GM21423 (cell line): ENCODE measurements at regions not wholly inside any gene's neighbourhood (a gene's known extent, or its start where the extent isn't known, plus 50 kb on each side); places are given as distances from the start of the nearest gene placed in this dataset.

Experiments used
- ATAC-seq: cut with Tn5 transposase; IDR thresholded peaks from one replicate; pipeline ENCODE4 v1.9.1; 2021; ENCODE audit warnings: mild to moderate bottlenecking, moderate library complexity; ENCODE audit not compliant: unreplicated experiment

GRCh38 chr2:129881786-129882396 is 97.6 kb upstream of the RAB6C start:
- no peak for ATAC-seq

GRCh38 chr2:129882476-129882875 is 97.0 kb upstream of the RAB6C start:
- ATAC-seq: no peak

DNA sequence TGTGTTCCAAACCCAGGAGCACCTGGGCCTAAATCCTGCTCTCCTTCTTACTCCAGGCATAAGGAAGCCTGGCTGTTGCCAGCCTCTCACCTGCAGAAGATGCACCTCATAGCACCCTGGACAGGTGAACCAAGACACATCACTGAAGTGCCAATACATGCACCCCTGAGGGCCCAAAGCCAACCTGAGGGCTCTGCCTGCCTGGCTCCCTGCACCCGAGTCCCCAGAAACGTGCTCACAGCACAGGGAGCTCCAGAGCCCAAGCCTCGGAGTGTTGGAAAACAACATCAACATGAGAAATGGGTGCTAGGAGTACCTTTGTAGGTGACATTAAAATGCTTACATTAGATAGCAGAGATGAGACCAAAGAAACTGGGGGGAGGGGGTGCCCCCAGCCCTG is 96.3 kb upstream of the RAB6C start:
- no peak for ATAC-seq

GRCh38 chr2:129884221-129884786 is 95.2 kb upstream of the RAB6C start:
- ATAC-seq: no peak

DNA sequence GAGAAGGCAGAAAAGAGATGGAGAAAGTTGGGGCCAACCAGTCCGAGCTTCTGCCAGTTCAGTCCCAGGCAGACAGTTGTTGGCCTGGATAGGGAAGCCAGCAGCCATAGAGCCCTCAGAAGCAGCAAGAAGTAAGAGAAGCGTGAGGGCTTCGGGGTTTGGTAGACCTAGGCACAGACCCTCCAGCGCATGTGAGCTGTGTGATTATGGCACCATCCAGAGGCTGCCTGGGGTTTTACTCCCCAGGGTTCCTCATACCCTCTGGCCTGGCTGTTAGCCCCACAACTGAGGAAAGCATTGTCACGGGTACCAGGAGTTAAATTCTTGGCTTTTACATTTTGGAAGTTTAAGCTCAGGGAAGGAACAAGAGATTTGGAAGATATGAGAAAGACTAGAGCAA is 93.7 kb upstream of the RAB6C start:
- ATAC-seq: no peak

- no peak for ATAC-seq
These were observed 91.7 kb upstream of the RAB6C start for GRCh38 chr2:129887688-129888266.

DNA sequence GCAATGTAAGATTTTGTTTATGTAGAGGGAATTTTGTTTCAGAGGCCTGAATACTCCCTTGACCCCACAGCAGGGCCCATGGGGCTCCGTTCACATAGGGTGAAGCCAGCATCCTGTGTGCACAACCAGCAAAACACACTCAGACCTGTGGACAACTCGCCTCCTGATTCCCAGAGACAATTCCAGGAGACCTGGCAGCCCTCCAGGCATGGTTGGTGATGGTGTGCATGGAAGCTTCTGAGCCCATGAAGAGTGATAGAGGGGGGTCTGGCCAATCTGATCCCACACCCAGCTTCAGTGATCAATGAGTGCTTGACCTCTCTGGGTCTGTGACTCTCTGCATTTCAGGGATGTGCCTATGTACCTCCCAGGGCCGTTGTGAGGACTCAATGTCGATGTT is 91.0 kb upstream of the RAB6C start:
- no peak for ATAC-seq

DNA sequence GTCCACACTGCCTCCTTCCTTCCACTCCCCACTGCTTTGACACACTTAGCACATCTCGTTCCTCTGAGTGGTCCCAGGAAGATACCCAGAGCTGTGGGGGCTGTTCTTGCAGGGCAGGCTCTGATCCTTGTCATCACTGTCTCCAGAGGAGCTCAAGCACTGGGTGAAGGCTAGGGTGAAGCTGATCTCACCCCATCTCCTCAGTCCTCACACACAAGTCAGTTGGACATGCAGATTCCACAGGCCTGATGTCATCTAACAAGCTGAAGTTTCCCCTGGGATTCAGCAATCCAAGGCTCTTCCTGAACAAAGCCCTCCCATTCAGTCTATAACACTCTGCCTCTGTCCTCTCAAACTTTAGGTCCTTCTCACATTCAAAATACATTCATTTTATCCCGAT is 90.6 kb upstream of the RAB6C start:
- no peak for ATAC-seq

- no peak for ATAC-seq
These were observed 87.8 kb upstream of the RAB6C start for GRCh38 chr2:129891341-129892320.

DNA sequence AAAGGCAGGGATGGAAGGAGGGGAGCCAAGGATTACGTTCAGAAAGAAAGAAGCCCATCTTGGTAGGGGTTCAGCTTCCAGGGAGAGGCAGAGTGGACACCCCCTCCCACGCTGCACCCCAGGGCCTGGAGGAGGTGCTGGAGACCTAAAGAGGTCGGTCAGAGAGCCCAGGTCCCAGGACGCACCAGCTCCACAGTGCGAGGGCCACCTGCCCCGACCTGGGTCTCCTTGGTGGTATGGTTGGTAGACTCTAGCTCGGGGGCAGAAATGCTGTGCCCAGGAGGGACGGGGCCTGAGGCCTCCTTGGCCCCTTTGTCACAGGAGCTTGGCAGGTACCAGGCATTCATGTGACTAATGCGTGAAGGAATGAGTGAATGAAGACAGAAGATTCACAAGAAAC is 87.1 kb upstream of the RAB6C start:
- no peak for ATAC-seq

GRCh38 chr2:129892773-129893172 is 86.7 kb upstream of the RAB6C start:
- no peak for ATAC-seq

DNA sequence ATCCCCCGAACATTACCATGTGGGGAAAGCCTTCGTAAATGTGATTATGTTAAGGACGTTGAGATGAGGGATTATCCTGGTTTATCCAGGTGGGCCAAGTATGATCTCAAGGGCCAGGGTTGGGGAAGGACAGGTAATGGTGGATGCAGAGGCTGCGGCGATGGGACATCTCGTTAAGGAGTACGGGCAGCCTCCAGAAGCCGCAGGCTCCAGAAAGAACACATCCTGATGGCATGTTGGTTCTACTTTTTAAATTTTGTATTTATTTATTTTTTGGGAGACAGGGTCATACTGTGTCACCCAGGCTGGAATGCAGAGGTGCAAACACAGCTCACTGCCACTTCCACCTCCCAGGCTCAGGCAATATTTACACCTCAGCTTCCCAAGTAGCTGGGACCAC is 86.2 kb upstream of the RAB6C start:
- ATAC-seq: no peak

- no peak for ATAC-seq
These were observed 84.8 kb upstream of the RAB6C start for GRCh38 chr2:129894616-129895015.

DNA sequence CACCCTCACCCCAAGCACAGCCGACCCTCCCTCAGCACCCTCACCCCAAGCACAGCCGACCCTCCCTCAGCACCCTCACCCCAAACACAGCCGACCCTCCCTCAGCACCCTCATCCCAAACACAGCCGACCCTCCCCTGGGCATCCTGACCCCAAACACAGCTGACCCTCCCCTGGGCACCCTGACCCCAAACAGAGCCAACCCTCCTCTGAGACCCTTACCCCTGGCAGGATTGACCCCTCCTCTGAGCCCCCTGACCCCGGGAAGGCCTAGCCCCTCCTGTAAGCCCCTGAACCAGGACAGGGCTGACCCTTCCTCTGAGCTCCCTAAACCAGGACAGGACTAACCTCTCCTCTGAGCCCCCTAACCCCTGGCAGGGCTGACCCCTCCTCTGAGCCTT is 84.4 kb upstream of the RAB6C start:
- no peak for ATAC-seq

GRCh38 chr2:129895526-129896082 is 83.9 kb upstream of the RAB6C start:
- ATAC-seq: no peak

- no peak for ATAC-seq
These were observed 83.0 kb upstream of the RAB6C start for GRCh38 chr2:129896226-129897100.

GRCh38 chr2:129901754-129902415 is 77.6 kb upstream of the RAB6C start:
- ATAC-seq: no peak

GRCh38 chr2:129902731-129903585 is 76.5 kb upstream of the RAB6C start:
- ATAC-seq: no peak
